A673 (cell line): ENCODE measurements at regions not wholly inside any gene's neighbourhood (a gene's known extent, or its start where the extent isn't known, plus 50 kb on each side); places are given as distances from the start of the nearest gene placed in this dataset.

Experiments
- EZH2 ChIP-seq: fragments of 200-600 bp; sonication (generic); IDR thresholded peaks from 2 replicates; pipeline ENCODE4 v1.6.1; 2017; ENCODE audit warnings: borderline replicate concordance, low read depth, mild to moderate bottlenecking, mixed read lengths, antibody characterized with exemption, low read length; ENCODE audit not compliant: poor library complexity, severe bottlenecking
- TF ChIP-seq, protein P1 (sequence below): fragments of 300-800, 200-600 bp; sonication (generic); conservative IDR thresholded peaks from 2 replicates; pipeline ENCODE4 v1.5.1; 2017; ENCODE audit warnings: low read depth, mild to moderate bottlenecking, antibody characterized with exemption, low read length, moderate library complexity, mixed read lengths

DNA sequence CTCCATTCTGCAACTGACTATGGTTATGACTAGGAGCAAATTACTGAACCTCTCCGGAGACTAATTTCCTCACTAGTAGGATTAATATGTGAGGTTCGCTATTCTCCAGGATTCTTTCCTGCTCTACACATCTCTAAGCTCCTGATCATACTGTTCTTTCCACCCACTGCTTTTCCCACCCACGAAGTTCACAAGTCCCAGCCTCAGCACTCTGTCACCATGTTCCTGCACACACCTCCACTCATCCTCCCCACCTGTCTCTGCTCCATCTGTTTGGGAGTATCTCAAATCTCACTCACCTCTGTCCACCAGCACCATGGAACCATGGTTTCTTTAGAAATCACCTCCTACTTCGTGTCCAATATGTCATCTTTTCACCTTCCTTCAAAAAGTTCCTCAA lies 185.3 kb downstream of the LRATD1 start:
- TF ChIP-seq, protein P1, sequence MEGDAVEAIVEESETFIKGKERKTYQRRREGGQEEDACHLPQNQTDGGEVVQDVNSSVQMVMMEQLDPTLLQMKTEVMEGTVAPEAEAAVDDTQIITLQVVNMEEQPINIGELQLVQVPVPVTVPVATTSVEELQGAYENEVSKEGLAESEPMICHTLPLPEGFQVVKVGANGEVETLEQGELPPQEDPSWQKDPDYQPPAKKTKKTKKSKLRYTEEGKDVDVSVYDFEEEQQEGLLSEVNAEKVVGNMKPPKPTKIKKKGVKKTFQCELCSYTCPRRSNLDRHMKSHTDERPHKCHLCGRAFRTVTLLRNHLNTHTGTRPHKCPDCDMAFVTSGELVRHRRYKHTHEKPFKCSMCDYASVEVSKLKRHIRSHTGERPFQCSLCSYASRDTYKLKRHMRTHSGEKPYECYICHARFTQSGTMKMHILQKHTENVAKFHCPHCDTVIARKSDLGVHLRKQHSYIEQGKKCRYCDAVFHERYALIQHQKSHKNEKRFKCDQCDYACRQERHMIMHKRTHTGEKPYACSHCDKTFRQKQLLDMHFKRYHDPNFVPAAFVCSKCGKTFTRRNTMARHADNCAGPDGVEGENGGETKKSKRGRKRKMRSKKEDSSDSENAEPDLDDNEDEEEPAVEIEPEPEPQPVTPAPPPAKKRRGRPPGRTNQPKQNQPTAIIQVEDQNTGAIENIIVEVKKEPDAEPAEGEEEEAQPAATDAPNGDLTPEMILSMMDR: no peak
- no peak for TF ChIP-seq EZH2
